Mesothelial cell of epicardium (in vitro differentiated cells): ENCODE measurements at regions not wholly inside any gene's neighbourhood (a gene's known extent, or its start where the extent isn't known, plus 50 kb on each side); places are given as distances from the start of the nearest gene placed in this dataset.
"Not testable (repeated sequence)": the region's sequence is repeated elsewhere in the genome, so short reads cannot be mapped to it uniquely, and the experiment has no call there.

ENCODE experiments used
- DNase-seq, 2 experiments: peaks; one replicate each; pipeline ENCODE4 v3.0.0; 2021; ENCODE audit warnings: low spot score in 2 of 2; ENCODE audit not compliant: unreplicated experiment in 2 of 2
- H3K27ac Mint-ChIP-seq: 2 replicates; pipeline ENCODE4 v1.8.0; 2021; ENCODE audit warnings: mixed read lengths
- H3K27me3 Mint-ChIP-seq: 2 replicates; pipeline ENCODE4 v1.8.0; 2021; ENCODE audit warnings: low read depth, mixed read lengths
- H3K36me3 Mint-ChIP-seq: 2 replicates; pipeline ENCODE4 v1.8.0; 2021; ENCODE audit warnings: mixed read lengths
- H3K4me1 Mint-ChIP-seq: 2 replicates; pipeline ENCODE4 v1.8.0; 2021; ENCODE audit warnings: mixed read lengths
- H3K4me3 Mint-ChIP-seq: 2 replicates; pipeline ENCODE4 v1.8.0; 2021; ENCODE audit warnings: mild to moderate bottlenecking, moderate library complexity, mixed read lengths
- H3K9me3 Mint-ChIP-seq: 2 replicates; pipeline ENCODE4 v1.8.0; 2021; ENCODE audit warnings: mixed read lengths
- CTCF ChIP-seq: fragments of 200-600 bp; sonication (generic); IDR thresholded peaks from one replicate; pipeline ENCODE4 v1.5.0; 2021; ENCODE audit warnings: antibody characterized with exemption; ENCODE audit not compliant: unreplicated experiment

GRCh38 chr7:36062154-36062815, 90.8 kb upstream of the EEPD1 start:
- Mint-ChIP-seq H3K4me1 (peaks cover 18% of the 10 kb centered on the region), H3K27me3 (no peaks in the 10 kb centered on the region), H3K9me3 (peaks cover 5% of the 10 kb centered on the region), H3K4me3 (no peak overlapping the region), H3K27ac (peak overlapping the region; percentile 22), H3K36me3 (no peaks in the 10 kb centered on the region)
- no peak for DNase-seq
- no peak for TF ChIP-seq CTCF

GRCh38 chr7:36064676-36065075, 88.4 kb upstream of the EEPD1 start:
- H3K4me3 Mint-ChIP-seq: no peak overlapping the region
- no peak for DNase-seq
- no peak overlapping the region for H3K27ac Mint-ChIP-seq
- no peak for TF ChIP-seq CTCF
- peaks cover 24% of the 10 kb centered on the region for H3K4me1 Mint-ChIP-seq
- no peaks in the 10 kb centered on the region for H3K27me3 Mint-ChIP-seq
- H3K36me3 Mint-ChIP-seq: no peaks in the 10 kb centered on the region
- H3K9me3 Mint-ChIP-seq: peaks cover 5% of the 10 kb centered on the region

GRCh38 chr7:36065563-36066342, 87.3 kb upstream of the EEPD1 start:
- not testable (repeated sequence) for H3K27ac Mint-ChIP-seq, H3K36me3 Mint-ChIP-seq, H3K9me3 Mint-ChIP-seq, H3K27me3 Mint-ChIP-seq, H3K4me3 Mint-ChIP-seq, DNase-seq
- H3K4me1 Mint-ChIP-seq: peaks cover 32% of the 10 kb centered on the region

GRCh38 chr7:36066343-36066664, 86.8 kb upstream of the EEPD1 start:
- Mint-ChIP-seq H3K9me3 (no peaks in the 10 kb centered on the region), H3K4me1 (peaks cover 32% of the 10 kb centered on the region), H3K27ac (no peak overlapping the region), H3K36me3 (no peaks in the 10 kb centered on the region), H3K4me3 (no peak overlapping the region), H3K27me3 (no peaks in the 10 kb centered on the region)
- no peak for TF ChIP-seq CTCF
- DNase-seq: no peak

GRCh38 chr7:36070230-36070629, 82.8 kb upstream of the EEPD1 start:
- TF ChIP-seq CTCF: no peak
- no peak overlapping the region for H3K27ac Mint-ChIP-seq
- no peak for DNase-seq
- peaks cover 17% of the 10 kb centered on the region for H3K4me1 Mint-ChIP-seq
- H3K36me3 Mint-ChIP-seq: no peaks in the 10 kb centered on the region
- H3K9me3 Mint-ChIP-seq: no peaks in the 10 kb centered on the region
- peaks cover 3% of the 10 kb centered on the region for H3K27me3 Mint-ChIP-seq
- H3K4me3 Mint-ChIP-seq: no peak overlapping the region

GRCh38 chr7:36071605-36072004, 81.4 kb upstream of the EEPD1 start:
- no peak for TF ChIP-seq CTCF
- no peaks in the 10 kb centered on the region for H3K9me3 Mint-ChIP-seq
- H3K36me3 Mint-ChIP-seq: no peaks in the 10 kb centered on the region
- DNase-seq: no peak
- peaks cover 3% of the 10 kb centered on the region for H3K27me3 Mint-ChIP-seq
- H3K4me1 Mint-ChIP-seq: peaks cover 18% of the 10 kb centered on the region
- no peak overlapping the region for H3K4me3 Mint-ChIP-seq
- no peak overlapping the region for H3K27ac Mint-ChIP-seq
